Loucy (cell line): ENCODE measurements at regions not wholly inside any gene's neighbourhood (a gene's known extent, or its start where the extent isn't known, plus 50 kb on each side); places are given as distances from the start of the nearest gene placed in this dataset.

Experiments
- H2AFZ ChIP-seq: fragments of 200-600 bp; sonication (generic); 2 replicates; pipeline ENCODE4 v1.6.0; 2016; ENCODE audit warnings: antibody characterized with exemption, mild to moderate bottlenecking, low read length, moderate library complexity
- H3F3A ChIP-seq: fragments of 200-600 bp; 2 replicates; pipeline ENCODE4 v1.6.0; 2016; ENCODE audit warnings: antibody characterized with exemption, low read depth, mild to moderate bottlenecking
- H3K27me3 ChIP-seq: fragments of 200-600 bp; sonication (generic); 2 replicates; pipeline ENCODE4 v1.6.1; 2014; ENCODE audit warnings: low read length, mild to moderate bottlenecking; ENCODE audit not compliant: insufficient read depth, poor library complexity, severe bottlenecking
- H3K36me3 ChIP-seq: fragments of 200-600 bp; sonication (generic); 2 replicates; pipeline ENCODE4 v1.6.1; 2016; ENCODE audit warnings: low read length; ENCODE audit not compliant: insufficient read depth
- H3K4me1 ChIP-seq: fragments of 200-600 bp; sonication (generic); 2 replicates; pipeline ENCODE4 v1.5.1; 2014; ENCODE audit warnings: low read length, mild to moderate bottlenecking; ENCODE audit not compliant: insufficient read depth, poor library complexity, severe bottlenecking
- H3K4me2 ChIP-seq: fragments of 200-600 bp; sonication (generic); 2 replicates; pipeline ENCODE4 v1.6.0; 2014; ENCODE audit warnings: antibody characterized with exemption, low read length, low read depth, mild to moderate bottlenecking; ENCODE audit not compliant: poor library complexity, severe bottlenecking
- H3K4me3 ChIP-seq: fragments of 200-600 bp; sonication (generic); 2 replicates; pipeline ENCODE4 v1.5.1; 2014; ENCODE audit warnings: low read length, mild to moderate bottlenecking, mixed read lengths; ENCODE audit not compliant: poor library complexity, severe bottlenecking
- H3K79me2 ChIP-seq: fragments of 200-600 bp; sonication (generic); 2 replicates; pipeline ENCODE4 v1.6.1; 2014; ENCODE audit warnings: low read length; ENCODE audit not compliant: insufficient read depth
- H3K9ac ChIP-seq: fragments of 200-600 bp; sonication (generic); 2 replicates; pipeline ENCODE4 v1.6.0; 2014; ENCODE audit warnings: mild to moderate bottlenecking, low read depth, low read length, moderate library complexity; ENCODE audit not compliant: poor library complexity, severe bottlenecking
- H3K9me2 ChIP-seq: fragments of 200-600 bp; sonication (generic); replicated peaks from 2 replicates; pipeline ENCODE4 v1.6.1; 2016; ENCODE audit warnings: low read depth, low read length, mixed read lengths
- H3K9me3 ChIP-seq: fragments of 200-600 bp; sonication (generic); 2 replicates; pipeline ENCODE4 v1.6.1; 2014; ENCODE audit warnings: mild to moderate bottlenecking, antibody characterized with exemption, low read length, low read depth; ENCODE audit not compliant: insufficient read depth
- H4K20me1 ChIP-seq: fragments of 200-600 bp; sonication (generic); 2 replicates; pipeline ENCODE4 v1.6.0; 2014; ENCODE audit warnings: antibody characterized with exemption, low read length, mild to moderate bottlenecking; ENCODE audit not compliant: insufficient read depth, poor library complexity, severe bottlenecking
- CTCF ChIP-seq: fragments of 200-600 bp; sonication (generic); conservative IDR thresholded peaks from 2 replicates; pipeline ENCODE4 v1.5.1; 2014; ENCODE audit warnings: mild to moderate bottlenecking, antibody characterized with exemption, low read length
- EZH2phosphoT487 ChIP-seq: fragments of 200-600 bp; IDR thresholded peaks from 2 replicates; pipeline ENCODE4 v1.6.1; 2018; ENCODE audit warnings: antibody characterized with exemption, mild to moderate bottlenecking, moderate library complexity, borderline replicate concordance

DNA sequence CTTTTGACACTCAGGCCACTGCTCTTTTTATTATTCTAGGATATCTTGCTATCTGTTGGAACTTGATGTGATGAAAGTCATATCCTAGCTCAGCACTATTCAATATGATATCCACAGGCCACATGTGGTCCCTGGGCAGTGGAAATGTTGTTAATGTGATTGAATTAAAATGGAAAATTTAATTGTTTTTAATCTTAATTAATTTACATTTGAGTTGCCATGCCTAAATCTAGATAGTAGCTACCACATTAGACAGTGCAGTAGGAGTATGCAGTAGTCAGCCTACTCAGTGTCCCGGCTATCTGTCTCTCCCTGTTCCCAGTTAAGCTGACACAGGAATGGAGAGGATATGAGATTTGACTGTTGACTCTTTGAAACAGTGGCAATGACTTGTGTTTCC is 460.2 kb downstream of the GBE1 start:
- Histone ChIP-seq H3K27me3 (no peaks in the 10 kb centered on the region), H3K79me2 (no peaks in the 10 kb centered on the region), H4K20me1 (no peaks in the 10 kb centered on the region), H3K4me2 (no peak overlapping the region), H3K36me3 (no peaks in the 10 kb centered on the region), H3K4me3 (no peak overlapping the region), H3K4me1 (no peaks in the 10 kb centered on the region), H3K9me2 (no peaks in the 10 kb centered on the region), H2AFZ (no peak overlapping the region), H3K9ac (no peak overlapping the region), H3F3A (no peaks in the 10 kb centered on the region), H3K9me3 (no peaks in the 10 kb centered on the region)
- no peak for TF ChIP-seq CTCF
- TF ChIP-seq EZH2phosphoT487: no peak

DNA sequence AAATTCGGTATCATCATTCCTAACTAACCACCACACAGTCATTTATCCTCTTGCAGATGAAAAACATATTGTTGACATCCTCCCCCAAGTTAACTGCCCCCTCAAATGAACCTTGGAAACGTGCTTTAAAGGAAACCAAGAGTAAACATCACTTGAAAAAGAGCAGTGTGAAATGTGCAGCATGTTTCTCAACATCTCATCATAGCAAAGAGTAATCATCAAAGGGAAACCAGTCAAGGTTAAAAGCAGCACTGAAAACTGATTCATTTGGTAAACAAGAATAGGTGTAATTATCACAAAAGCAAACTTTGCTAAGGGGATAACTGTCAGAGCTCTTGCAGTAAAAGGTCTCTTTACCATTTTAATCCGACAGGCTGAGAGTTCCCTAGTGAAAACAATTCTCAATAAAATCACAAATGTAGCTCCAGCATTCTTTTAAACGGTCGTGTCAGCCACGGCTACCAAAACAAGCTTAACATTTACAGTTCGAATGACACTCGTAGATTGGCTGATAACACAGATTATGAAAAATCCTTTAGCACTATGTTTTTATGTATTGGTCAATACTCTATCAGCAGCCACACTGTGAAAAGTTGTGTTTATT is 461.0 kb downstream of the GBE1 start:
- Histone ChIP-seq H3K36me3 (no peaks in the 10 kb centered on the region), H3K9me3 (no peaks in the 10 kb centered on the region), H3K4me1 (no peaks in the 10 kb centered on the region), H3K9ac (no peak overlapping the region), H4K20me1 (no peaks in the 10 kb centered on the region), H3K79me2 (no peaks in the 10 kb centered on the region), H3F3A (no peaks in the 10 kb centered on the region), H3K4me2 (no peak overlapping the region), H3K4me3 (no peak overlapping the region), H3K9me2 (no peaks in the 10 kb centered on the region), H2AFZ (0 out of 2 replicates have a peak overlapping the region, but pooled peaks have one; percentile 15), H3K27me3 (no peaks in the 10 kb centered on the region)
- no peak for TF ChIP-seq CTCF
- TF ChIP-seq EZH2phosphoT487: no peak

- Histone ChIP-seq H3K4me3 (no peak overlapping the region), H3K79me2 (no peaks in the 10 kb centered on the region), H3K9ac (no peak overlapping the region), H3K9me2 (no peaks in the 10 kb centered on the region), H4K20me1 (no peaks in the 10 kb centered on the region), H3K36me3 (no peaks in the 10 kb centered on the region), H3K9me3 (no peaks in the 10 kb centered on the region), H3F3A (no peaks in the 10 kb centered on the region), H3K4me2 (no peak overlapping the region), H3K27me3 (no peaks in the 10 kb centered on the region), H3K4me1 (no peaks in the 10 kb centered on the region), H2AFZ (no peak overlapping the region)
- TF ChIP-seq EZH2phosphoT487 (no peak), CTCF (no peak)
These were observed 462.0 kb downstream of the GBE1 start for GRCh38 chr3:81299481-81299880.
